CD4-positive, alpha-beta T cell treated with Interleukin-1 beta for 1 hour (primary cell): ENCODE measurements at regions not wholly inside any gene's neighbourhood (a gene's known extent, or its start where the extent isn't known, plus 50 kb on each side); places are given as distances from the start of the nearest gene placed in this dataset.
"Not testable (repeated sequence)": the region's sequence is repeated elsewhere in the genome, so short reads cannot be mapped to it uniquely, and the experiment has no call there.

Source experiments
- DNase-seq, 2 donors: peaks; one replicate each; pipeline ENCODE4 v3.0.0-alpha.2; 2020 to 2022

- DNase-seq, result no peak
Observed at GRCh38 chr11:105429096-105429910, 180.6 kb upstream of the GRIA4 start.

- no peak for DNase-seq
Observed at GRCh38 chr11:105407101-105407500, 202.8 kb upstream of the GRIA4 start.

- no peak for DNase-seq
Observed at GRCh38 chr11:105401269-105401809, 208.5 kb upstream of the GRIA4 start.

- no peak for DNase-seq
Observed at GRCh38 chr11:105399511-105399910, 210.4 kb upstream of the GRIA4 start.

GRCh38 chr11:105398636-105399035, 211.2 kb upstream of the GRIA4 start:
- DNase-seq, result no peak

- DNase-seq, result no peak
Observed at GRCh38 chr11:105393326-105393725, 216.5 kb upstream of the GRIA4 start.

- no peak for DNase-seq
Observed at GRCh38 chr11:105392556-105392955, 217.3 kb upstream of the GRIA4 start.

- DNase-seq, result no peak
Observed at GRCh38 chr11:105389952-105390351, 219.9 kb upstream of the GRIA4 start.

GRCh38 chr11:105388006-105388405, 221.9 kb upstream of the GRIA4 start:
- DNase-seq, result no peak

GRCh38 chr11:105381941-105382340, 227.9 kb upstream of the GRIA4 start:
- no peak for DNase-seq

GRCh38 chr11:105377870-105378269, 232.0 kb upstream of the GRIA4 start:
- no peak for DNase-seq

GRCh38 chr11:105372206-105372605, 232.6 kb upstream of the CARD18 start:
- no peak for DNase-seq

- DNase-seq, result no peak
Observed at GRCh38 chr11:105371311-105371710, 231.7 kb upstream of the CARD18 start.

GRCh38 chr11:105368711-105369110, 229.1 kb upstream of the CARD18 start:
- no peak for DNase-seq

GRCh38 chr11:105367129-105367528, 227.6 kb upstream of the CARD18 start:
- DNase-seq, result no peak

GRCh38 chr11:105361651-105362050, 222.1 kb upstream of the CARD18 start:
- no peak for DNase-seq

GRCh38 chr11:105357764-105358163, 218.2 kb upstream of the CARD18 start:
- DNase-seq, result no peak

- DNase-seq, result no peak
Observed at GRCh38 chr11:105357146-105357545, 217.6 kb upstream of the CARD18 start.

GRCh38 chr11:105349867-105350266, 210.3 kb upstream of the CARD18 start:
- DNase-seq, result not testable (repeated sequence)

- no peak for DNase-seq
Observed at GRCh38 chr11:105344938-105345337, 205.4 kb upstream of the CARD18 start.

GRCh38 chr11:105334025-105334714, 194.6 kb upstream of the CARD18 start:
- no peak for DNase-seq

GRCh38 chr11:105333153-105333552, 193.6 kb upstream of the CARD18 start:
- no peak for DNase-seq

GRCh38 chr11:105332171-105332570, 192.6 kb upstream of the CARD18 start:
- no peak for DNase-seq

GRCh38 chr11:105328061-105328460, 188.5 kb upstream of the CARD18 start:
- DNase-seq, result no peak
